ENCODE measurements at regions not wholly inside any gene's neighbourhood (a gene's known extent, or its start where the extent isn't known, plus 50 kb on each side); places are given as distances from the start of the nearest gene placed in this dataset.

- Histone ChIP-seq H3K27ac (ENCODE audit: low read depth in 2 of 2, low read length in 1 of 2) (no peak overlapping the region), H3F3A (replicated peaks; ENCODE audit: insufficient read depth) (no peaks in the 10 kb centered on the region), H3K9me3 (no peaks in the 10 kb centered on the region), H3K4me2 (no peak overlapping the region), H3K4me3 (ENCODE audit: low read depth in 2 of 2, low read length in 1 of 2) (no peak overlapping the region), H3K27me3 (ENCODE audit: insufficient read depth) (no peaks in the 10 kb centered on the region), H4K20me1 (ENCODE audit: insufficient read depth) (no peaks in the 10 kb centered on the region), H3K9ac (no peak overlapping the region), H3K36me3 (replicated peaks in 1 of 2; ENCODE audit: control insufficient read depth in 1 of 2, insufficient read depth in 2 of 2, low read length in 1 of 2) (no peaks in the 10 kb centered on the region), H3K9me2 (no peaks in the 10 kb centered on the region), H3K79me2 (ENCODE audit: insufficient read depth) (no peaks in the 10 kb centered on the region), H2AFZ (ENCODE audit: low read depth) (no peak overlapping the region), H3K4me1 (ENCODE audit: control insufficient read depth in 1 of 2, insufficient read depth in 2 of 2, low read depth in 1 of 2, low read length in 1 of 2) (no peaks in the 10 kb centered on the region; a peak in 1 of 4 replicates)
- WGBS (ENCODE audit: low lambda C conversion rate), result 88% methylated on average over 4 of the region's 4 CpGs
- ChIA-PET CTCF (interaction anchor here (1.0 kb wide), 1 partner anchor 215 kb away, joined by 3 read pairs; no protein-coding TSS in a partner anchor), POLR2A (no interaction called here)
- DNase-seq, result no peak
- TF ChIP-seq, protein P1, sequence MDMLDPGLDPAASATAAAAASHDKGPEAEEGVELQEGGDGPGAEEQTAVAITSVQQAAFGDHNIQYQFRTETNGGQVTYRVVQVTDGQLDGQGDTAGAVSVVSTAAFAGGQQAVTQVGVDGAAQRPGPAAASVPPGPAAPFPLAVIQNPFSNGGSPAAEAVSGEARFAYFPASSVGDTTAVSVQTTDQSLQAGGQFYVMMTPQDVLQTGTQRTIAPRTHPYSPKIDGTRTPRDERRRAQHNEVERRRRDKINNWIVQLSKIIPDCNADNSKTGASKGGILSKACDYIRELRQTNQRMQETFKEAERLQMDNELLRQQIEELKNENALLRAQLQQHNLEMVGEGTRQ (IDR thresholded peaks at IDR 0.05; ENCODE audit: borderline replicate concordance, low read depth, low read length), result no peak
- TF ChIP-seq MXI1 (IDR thresholded peaks at IDR 0.05; ENCODE audit: low read depth, low read length) (no peak), MEF2A (IDR thresholded peaks at IDR 0.05; ENCODE audit: borderline replicate concordance, low read depth) (no peak), TCF12 (IDR thresholded peaks at IDR 0.05) (no peak), ELF1 (IDR thresholded peaks at IDR 0.05) (no peak), RXRA (IDR thresholded peaks at IDR 0.05; ENCODE audit: borderline replicate concordance, low read depth) (no peak), SIN3A (IDR thresholded peaks at IDR 0.05; ENCODE audit: borderline replicate concordance, low read depth, low read length) (no peak), NFIC (IDR thresholded peaks at IDR 0.05; ENCODE audit: borderline replicate concordance) (no peak), JUND (IDR thresholded peaks at IDR 0.05) (no peak), EP300 (IDR thresholded peaks at IDR 0.05; ENCODE audit: borderline replicate concordance in 1 of 2, low read depth in 1 of 2, low read length in 1 of 2) (no peak), RFX5 (IDR thresholded peaks at IDR 0.05; ENCODE audit: low read length) (no peak), GATA2 (CRISPR knock-in tag; IDR thresholded peaks at IDR 0.05) (no peak)
Observed at GRCh38 chr10:62479523-62479922, 105.4 kb downstream of the ZNF365 start.

DNA sequence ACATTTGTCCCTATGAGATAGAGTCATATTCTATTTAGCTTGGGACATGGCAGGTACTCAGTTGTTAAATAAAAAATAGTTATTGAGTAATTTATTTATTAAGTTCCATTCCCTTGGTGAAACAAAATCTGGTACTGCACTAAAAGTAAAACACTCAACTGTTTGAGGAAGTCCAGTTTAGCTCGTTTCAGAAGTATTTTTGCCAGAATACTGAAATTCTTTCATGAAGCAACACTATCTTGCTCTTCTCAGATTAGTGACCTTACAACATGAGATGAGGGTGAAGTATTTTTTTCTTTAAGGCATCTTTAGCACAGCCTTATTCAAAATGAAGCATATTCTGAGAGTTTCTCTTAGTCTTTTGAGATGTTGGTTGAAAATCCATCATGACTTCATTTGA, 106.0 kb downstream of the ZNF365 start:
- Histone ChIP-seq H3K4me2 (no peak overlapping the region), H3K9me2 (no peaks in the 10 kb centered on the region), H2AFZ (ENCODE audit: low read depth) (no peak overlapping the region), H3F3A (replicated peaks; ENCODE audit: insufficient read depth) (no peaks in the 10 kb centered on the region), H3K9ac (no peak overlapping the region), H3K79me2 (ENCODE audit: insufficient read depth) (no peaks in the 10 kb centered on the region), H3K4me3 (ENCODE audit: low read depth in 2 of 2, low read length in 1 of 2) (no peak overlapping the region), H3K36me3 (replicated peaks in 1 of 2; ENCODE audit: control insufficient read depth in 1 of 2, insufficient read depth in 2 of 2, low read length in 1 of 2) (no peaks in the 10 kb centered on the region), H3K27ac (ENCODE audit: low read depth in 2 of 2, low read length in 1 of 2) (no peak overlapping the region), H3K27me3 (ENCODE audit: insufficient read depth) (no peaks in the 10 kb centered on the region), H3K4me1 (ENCODE audit: control insufficient read depth in 1 of 2, insufficient read depth in 2 of 2, low read depth in 1 of 2, low read length in 1 of 2) (no peaks in the 10 kb centered on the region; a peak in 1 of 4 replicates), H3K9me3 (no peaks in the 10 kb centered on the region), H4K20me1 (ENCODE audit: insufficient read depth) (no peaks in the 10 kb centered on the region)
- CTCF ChIA-PET, result interaction anchor here (1.0 kb wide), 1 partner anchor 215 kb away, joined by 3 read pairs; no protein-coding TSS in a partner anchor
- 32% methylated on average over 1 of the region's 1 CpG for WGBS (ENCODE audit: low lambda C conversion rate)
- TF ChIP-seq SMC3 (IDR thresholded peaks at IDR 0.05; ENCODE audit: low read depth, low read length) (no peak), MEF2A (IDR thresholded peaks at IDR 0.05; ENCODE audit: borderline replicate concordance, low read depth) (no peak), YY1 (IDR thresholded peaks at IDR 0.05; ENCODE audit: low read depth) (no peak), NRF1 (IDR thresholded peaks at IDR 0.05; ENCODE audit: low read depth, low read length) (no peak), FOSL2 (IDR thresholded peaks at IDR 0.05; ENCODE audit: borderline replicate concordance, low read depth) (no peak), RFX5 (IDR thresholded peaks at IDR 0.05; ENCODE audit: low read length) (no peak), TCF12 (IDR thresholded peaks at IDR 0.05) (no peak), RXRA (IDR thresholded peaks at IDR 0.05; ENCODE audit: borderline replicate concordance, low read depth) (no peak), CHD2 (IDR thresholded peaks at IDR 0.05; ENCODE audit: low read length, partially characterized antibody) (no peak)
- TF ChIP-seq, protein P1 (IDR thresholded peaks at IDR 0.05; ENCODE audit: borderline replicate concordance, low read depth, low read length), result no peak
- POLR2A ChIA-PET, result no interaction called here
- DNase-seq, result no peak

Measured in SK-N-SH (cell line).